NCI-H128 (cell line): ENCODE measurements at regions not wholly inside any gene's neighbourhood (a gene's known extent, or its start where the extent isn't known, plus 50 kb on each side); places are given as distances from the start of the nearest gene placed in this dataset.
"Not testable (repeated sequence)": the region's sequence is repeated elsewhere in the genome, so short reads cannot be mapped to it uniquely, and the experiment has no call there.

Source experiments
- DNase-seq: peaks from one replicate; lab custom pipeline; 2025; ENCODE audit not compliant: unreplicated experiment; lab: John Stamatoyannopoulos, UW

GRCh38 chr15:62869116-62869515 is 173.4 kb upstream of the TPM1 start:
- DNase-seq: no peak

GRCh38 chr15:62870216-62870615 is 172.3 kb upstream of the TPM1 start:
- no peak for DNase-seq

- DNase-seq: not testable (repeated sequence)
Measured at GRCh38 chr15:62870701-62871100, 171.8 kb upstream of the TPM1 start.

- no peak for DNase-seq
Measured at GRCh38 chr15:62873203-62873602, 169.3 kb upstream of the TPM1 start.

- no peak for DNase-seq
Measured at GRCh38 chr15:62874064-62874463, 168.5 kb upstream of the TPM1 start.

GRCh38 chr15:62874959-62875625 is 167.5 kb upstream of the TPM1 start:
- no peak for DNase-seq

- no peak for DNase-seq
Measured at GRCh38 chr15:62875626-62876021, 166.9 kb upstream of the TPM1 start.

- no peak for DNase-seq
Measured at GRCh38 chr15:62877276-62877857, 165.2 kb upstream of the TPM1 start.

GRCh38 chr15:62878070-62878469 is 164.5 kb upstream of the TPM1 start:
- DNase-seq: no peak

- DNase-seq: no peak
Measured at GRCh38 chr15:62879770-62880169, 162.8 kb upstream of the TPM1 start.

- DNase-seq: no peak
Measured at GRCh38 chr15:62880278-62880677, 162.3 kb upstream of the TPM1 start.

- no peak for DNase-seq
Measured at GRCh38 chr15:62881056-62881455, 161.5 kb upstream of the TPM1 start.

GRCh38 chr15:62883938-62884479 is 158.5 kb upstream of the TPM1 start:
- DNase-seq: no peak

- DNase-seq: no peak
Measured at GRCh38 chr15:62886431-62887071, 156.0 kb upstream of the TPM1 start.

GRCh38 chr15:62887113-62887570 is 155.4 kb upstream of the TPM1 start:
- DNase-seq: no peak

GRCh38 chr15:62888623-62889022 is 153.9 kb upstream of the TPM1 start:
- DNase-seq: no peak

GRCh38 chr15:62889141-62889661 is 153.3 kb upstream of the TPM1 start:
- DNase-seq: no peak

GRCh38 chr15:62889734-62890505 is 152.6 kb upstream of the TPM1 start:
- DNase-seq: no peak

- no peak for DNase-seq
Measured at GRCh38 chr15:62894322-62895085, 148.0 kb upstream of the TPM1 start.

- no peak for DNase-seq
Measured at GRCh38 chr15:62895139-62895866, 147.2 kb upstream of the TPM1 start.
